COLO668 (cell line): ENCODE measurements at regions not wholly inside any gene's neighbourhood (a gene's known extent, or its start where the extent isn't known, plus 50 kb on each side); places are given as distances from the start of the nearest gene placed in this dataset.

Source experiments
- DNase-seq: peaks from one replicate; lab custom pipeline; 2025; ENCODE audit not compliant: unreplicated experiment; lab: John Stamatoyannopoulos, UW

GRCh38 chr10:128418819-128419218 lies 292.6 kb upstream of the MKI67 start:
- DNase-seq, result no peak

- no peak for DNase-seq
These were observed 293.3 kb upstream of the MKI67 start for GRCh38 chr10:128419466-128420019.

GRCh38 chr10:128420623-128421022 lies 294.4 kb upstream of the MKI67 start:
- DNase-seq, result no peak

- DNase-seq, result no peak
These were observed 295.3 kb upstream of the MKI67 start for GRCh38 chr10:128421371-128422160.

- no peak for DNase-seq
These were observed 296.0 kb upstream of the MKI67 start for GRCh38 chr10:128422190-128422589.

- no peak for DNase-seq
These were observed 296.8 kb upstream of the MKI67 start for GRCh38 chr10:128422999-128423398.

GRCh38 chr10:128429321-128429720 lies 303.1 kb upstream of the MKI67 start:
- DNase-seq, result no peak

GRCh38 chr10:128429835-128430513 lies 303.8 kb upstream of the MKI67 start:
- no peak for DNase-seq

GRCh38 chr10:128431083-128431482 lies 304.9 kb upstream of the MKI67 start:
- DNase-seq, result no peak

GRCh38 chr10:128431506-128431905 lies 305.3 kb upstream of the MKI67 start:
- no peak for DNase-seq

GRCh38 chr10:128432011-128432410 lies 305.8 kb upstream of the MKI67 start:
- DNase-seq, result no peak

- no peak for DNase-seq
These were observed 306.2 kb upstream of the MKI67 start for GRCh38 chr10:128432423-128432822.

GRCh38 chr10:128435811-128436210 lies 309.6 kb upstream of the MKI67 start:
- no peak for DNase-seq

- DNase-seq, result no peak
These were observed 311.6 kb upstream of the MKI67 start for GRCh38 chr10:128437786-128438345.

- DNase-seq, result no peak
These were observed 312.3 kb upstream of the MKI67 start for GRCh38 chr10:128438417-128439063.

GRCh38 chr10:128440513-128441160 lies 314.4 kb upstream of the MKI67 start:
- no peak for DNase-seq

GRCh38 chr10:128443925-128444518 lies 317.8 kb upstream of the MKI67 start:
- DNase-seq, result no peak

GRCh38 chr10:128448796-128449195 lies 322.6 kb upstream of the MKI67 start:
- no peak for DNase-seq

- DNase-seq, result no peak
These were observed 325.7 kb upstream of the MKI67 start for GRCh38 chr10:128451879-128452278.

- DNase-seq, result no peak
These were observed 330.0 kb upstream of the MKI67 start for GRCh38 chr10:128456271-128456670.

GRCh38 chr10:128457136-128457535 lies 330.9 kb upstream of the MKI67 start:
- no peak for DNase-seq
